SKM-1 (cell line): ENCODE measurements at regions not wholly inside any gene's neighbourhood (a gene's known extent, or its start where the extent isn't known, plus 50 kb on each side); places are given as distances from the start of the nearest gene placed in this dataset.
A peak's percentile ranks its signal among the peaks of the same experiment; 100 is the strongest.

Source experiments
- DNase-seq: peaks from one replicate; lab custom pipeline; 2025; ENCODE audit not compliant: unreplicated experiment; lab: John Stamatoyannopoulos, UW

DNA sequence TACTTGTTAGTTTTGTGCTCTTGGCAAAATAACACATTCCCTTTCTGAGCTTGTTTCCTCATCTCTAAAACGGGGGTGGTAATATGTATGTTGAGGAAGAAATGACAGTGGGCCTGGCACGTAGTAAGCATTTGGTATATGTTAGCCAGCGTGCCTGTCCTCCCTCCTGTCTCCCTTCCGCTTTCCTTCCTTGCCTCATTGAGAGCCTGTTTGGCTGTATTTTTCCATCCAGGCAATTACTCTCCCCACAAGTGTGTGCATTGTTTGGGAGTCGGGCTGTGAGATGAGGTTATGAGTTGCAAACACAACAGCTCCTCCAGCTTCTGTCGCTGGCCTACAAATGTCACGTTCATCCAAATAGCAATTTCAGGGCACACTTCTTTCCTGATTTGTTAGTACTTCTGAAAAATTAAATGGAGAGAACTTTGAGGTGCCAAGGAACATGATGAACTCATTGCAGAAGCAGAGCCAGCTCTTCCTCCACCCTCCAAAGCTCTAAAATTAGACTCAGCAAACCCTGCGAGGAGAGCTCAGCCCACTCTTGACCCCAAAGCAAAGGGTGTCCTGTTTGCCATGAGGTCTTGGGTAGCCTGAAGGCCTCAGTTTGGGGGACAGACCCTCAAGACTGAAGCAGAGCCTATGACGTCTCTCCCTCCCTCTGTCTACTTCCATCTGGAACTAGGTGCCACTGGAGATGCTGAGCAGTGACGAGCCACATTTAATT lies 50.7 kb upstream of the TOX2 start:
- no peak for DNase-seq

DNA sequence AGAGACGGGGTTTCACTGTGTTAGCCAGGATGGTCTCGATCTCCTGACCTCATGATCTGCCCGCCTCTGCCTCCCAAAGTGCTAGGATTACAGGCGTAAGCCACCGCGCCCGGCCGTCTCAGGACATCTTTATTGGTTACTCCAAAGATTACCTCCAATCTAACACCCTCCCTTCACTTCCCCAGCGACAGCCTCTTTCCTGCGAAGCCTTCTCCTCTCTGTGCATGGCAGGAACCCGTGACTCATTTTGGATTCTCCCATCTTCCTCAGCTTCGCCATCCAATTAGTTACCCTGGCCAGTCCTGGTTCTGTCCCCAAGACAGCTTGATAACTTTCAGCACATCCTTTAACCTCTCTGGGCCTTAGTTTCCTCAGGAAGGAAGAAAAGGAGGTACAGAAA lies 51.3 kb upstream of the TOX2 start:
- no peak for DNase-seq

DNA sequence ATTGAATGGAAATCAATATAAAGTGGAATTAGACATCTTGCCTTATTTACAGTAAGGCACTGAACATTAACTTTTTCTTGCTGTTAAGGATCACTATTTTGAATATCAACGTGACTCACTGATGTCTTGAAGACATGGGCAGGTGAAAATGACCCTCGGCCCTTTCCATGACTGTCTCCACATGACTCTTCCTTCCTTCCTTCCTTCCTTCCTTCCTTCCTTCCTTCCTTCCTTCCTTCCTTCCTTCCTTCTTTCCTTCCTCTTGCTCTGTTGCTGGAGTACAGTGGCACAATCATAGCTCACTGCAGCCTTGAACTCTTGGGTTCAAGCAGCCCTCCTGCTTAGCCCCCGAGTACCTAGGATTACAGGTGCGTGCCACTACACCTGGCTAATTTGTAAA lies 52.2 kb upstream of the TOX2 start:
- DNase-seq: no peak

DNA sequence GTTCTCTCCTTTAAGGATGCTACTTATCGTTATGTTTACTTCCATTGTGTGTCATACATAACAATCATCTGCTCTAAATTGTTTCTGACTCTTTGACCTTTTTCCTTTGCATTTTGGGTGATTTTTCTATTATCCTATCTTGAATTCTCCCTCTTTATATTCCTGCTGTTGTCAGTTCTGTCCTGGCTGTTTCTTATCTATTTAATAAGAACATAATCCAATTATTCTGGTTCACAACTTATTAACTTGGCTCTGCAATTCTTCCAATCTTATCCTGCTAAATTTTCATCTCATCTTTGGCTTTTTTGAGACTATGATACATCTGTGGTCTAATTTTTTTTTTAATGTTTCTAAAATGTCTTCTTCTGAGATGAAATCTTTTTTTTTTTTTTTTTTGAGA lies 54.7 kb upstream of the TOX2 start:
- no peak for DNase-seq

DNA sequence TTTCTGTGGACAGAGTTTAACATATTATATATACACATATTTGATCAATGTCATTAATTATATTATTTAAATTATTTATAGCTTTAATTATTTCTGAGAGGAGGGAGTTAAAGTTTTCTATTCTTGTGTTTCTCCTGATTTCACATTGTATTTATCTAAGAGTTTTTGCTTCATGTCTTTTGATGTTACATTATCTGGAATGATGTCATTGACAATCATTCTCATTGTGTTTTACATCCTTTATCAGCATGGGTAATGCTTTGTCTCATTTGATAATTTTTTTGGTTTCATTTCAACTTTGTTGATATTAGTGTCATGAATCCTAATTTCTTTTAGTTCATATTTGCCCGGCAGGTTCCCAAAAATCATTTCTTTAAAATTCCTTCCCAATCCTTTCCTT lies 56.7 kb upstream of the TOX2 start:
- no peak for DNase-seq

DNA sequence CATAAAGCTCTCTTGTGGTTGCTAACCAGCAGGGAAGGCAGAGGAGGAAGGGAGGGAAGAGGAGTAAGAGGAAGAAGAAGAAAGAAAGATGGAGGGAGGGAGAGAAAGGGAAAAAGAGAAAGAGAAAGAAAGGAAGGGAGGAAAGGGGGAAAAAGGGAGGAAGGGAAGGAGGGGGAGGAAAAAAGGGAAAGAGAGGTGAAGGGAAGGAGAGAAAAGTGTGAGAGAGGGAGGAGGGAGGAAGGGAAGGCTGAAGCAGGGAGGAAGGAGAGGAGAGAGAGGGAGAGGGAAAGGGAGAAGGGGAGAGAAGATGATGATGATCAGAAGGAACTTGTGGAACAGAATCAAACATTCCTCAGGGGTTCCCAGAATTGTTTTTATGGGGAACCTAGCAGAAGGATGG lies 57.5 kb upstream of the TOX2 start:
- DNase-seq: no peak

DNA sequence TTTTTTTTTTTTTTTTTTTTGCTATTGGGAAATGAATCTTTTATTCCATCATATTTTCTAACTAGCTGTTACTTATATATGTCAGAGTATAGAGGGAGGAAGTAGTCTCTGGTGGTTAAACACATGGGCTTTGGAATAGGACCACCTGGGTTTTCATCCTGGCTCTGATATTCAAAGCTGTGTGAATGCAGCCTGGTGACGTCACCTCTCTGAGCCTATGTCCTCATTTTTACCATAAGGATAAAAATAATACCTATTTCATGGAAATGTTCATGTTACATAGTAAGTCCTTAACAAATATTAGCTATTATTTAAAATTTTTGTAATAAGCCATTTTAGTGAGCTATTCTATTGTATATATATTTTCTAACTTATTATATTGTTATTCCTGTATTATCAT lies 58.8 kb upstream of the TOX2 start:
- DNase-seq: no peak

DNA sequence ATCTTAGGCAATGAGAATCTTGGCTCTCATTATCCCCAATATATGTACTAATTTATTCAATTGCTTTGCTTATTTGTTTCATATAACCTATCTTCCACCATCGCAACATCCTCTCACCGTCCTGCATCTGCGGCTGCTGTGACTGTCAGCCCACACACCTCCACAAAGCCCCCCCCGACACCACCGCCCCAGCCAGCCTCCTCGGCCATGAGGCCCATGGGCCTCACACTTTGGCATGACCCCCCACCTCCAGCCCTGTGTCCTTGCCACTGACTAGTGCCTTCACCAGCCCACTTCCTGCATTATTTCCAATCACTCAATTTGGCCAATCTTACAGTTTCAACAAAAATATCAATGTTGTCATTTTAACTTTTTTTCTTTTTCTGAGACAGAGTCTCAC lies 60.7 kb upstream of the TOX2 start:
- DNase-seq: no peak

DNA sequence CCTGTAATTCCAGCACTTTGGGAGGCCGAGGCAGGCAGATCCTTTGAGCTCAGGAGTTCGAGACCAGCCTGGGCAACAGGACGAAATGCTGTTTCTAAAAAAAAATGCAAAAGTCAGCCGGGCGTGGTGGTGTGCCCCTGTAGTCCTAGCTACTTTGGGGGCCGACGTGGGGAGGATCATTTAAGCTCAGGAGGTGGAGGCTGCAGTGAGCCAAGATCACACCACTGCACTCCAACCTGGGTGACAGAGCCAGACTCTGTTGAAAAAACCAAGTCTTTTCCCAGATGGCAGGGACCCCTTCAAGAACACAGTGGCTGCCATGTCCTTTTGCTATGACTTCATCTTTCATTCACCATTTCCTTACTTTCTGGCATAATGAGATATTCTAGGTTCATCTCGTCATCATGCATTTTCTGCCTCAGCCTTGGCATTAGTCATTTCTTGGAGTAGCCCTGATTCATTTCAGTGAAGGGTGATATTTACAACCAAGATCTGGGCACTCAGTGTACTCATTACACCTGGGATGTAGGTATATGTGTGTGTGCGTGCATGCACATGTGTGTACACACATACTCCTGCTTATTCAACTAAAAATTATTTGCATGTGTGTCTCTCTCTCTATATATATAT lies 61.4 kb upstream of the TOX2 start:
- DNase-seq: no peak

DNA sequence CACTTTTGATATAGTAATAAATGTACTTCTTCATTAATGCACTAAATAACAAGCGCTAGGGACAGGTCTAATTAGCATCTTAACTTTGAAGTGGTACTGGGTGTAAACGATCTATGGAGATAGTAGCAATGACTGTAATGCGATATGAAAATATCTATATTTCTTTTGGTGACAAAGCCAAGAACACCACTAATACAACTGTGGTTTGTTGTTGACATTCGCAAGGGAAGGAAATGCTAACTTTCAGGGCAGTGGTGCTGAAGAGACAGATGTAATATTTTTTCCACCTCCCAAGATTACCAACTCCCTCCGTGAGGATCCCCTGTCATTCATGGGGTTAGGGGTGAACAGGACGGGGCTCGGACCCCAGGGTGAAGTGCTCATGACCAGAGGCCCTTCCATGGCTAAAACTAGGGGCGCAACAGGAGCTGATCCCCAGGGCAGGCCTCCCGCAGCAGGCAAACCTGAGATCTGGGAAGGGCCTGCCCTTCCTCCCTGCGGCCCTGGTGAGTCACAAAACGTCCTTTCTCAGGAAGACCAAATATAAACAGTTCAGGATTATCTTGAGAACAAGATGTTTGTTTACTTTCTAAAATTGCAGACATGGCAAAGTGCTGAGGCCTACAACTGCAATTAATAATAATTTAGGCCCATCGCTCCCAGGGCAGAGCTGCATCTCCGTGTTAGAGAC lies 65.0 kb upstream of the TOX2 start:
- DNase-seq: no peak

DNA sequence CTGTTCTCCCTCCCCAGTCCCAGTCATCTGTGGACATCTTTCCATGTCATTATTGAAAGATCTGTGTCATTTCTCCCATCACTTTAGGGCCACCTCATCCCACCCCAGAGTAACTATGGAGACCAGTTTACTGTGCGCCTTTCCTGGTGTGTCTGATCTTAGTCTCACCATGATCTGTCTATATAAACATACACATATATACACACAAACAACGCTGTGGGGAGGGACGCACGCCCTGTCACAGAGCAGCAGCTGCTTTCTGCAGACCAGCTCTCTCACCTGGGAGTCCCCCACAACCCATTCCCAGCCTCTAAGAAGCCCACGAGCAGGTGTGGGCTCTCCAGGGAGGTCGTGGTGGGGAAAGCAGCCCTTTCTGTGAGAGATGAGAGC lies 68.1 kb upstream of the TOX2 start:
- DNase-seq: no peak

DNA sequence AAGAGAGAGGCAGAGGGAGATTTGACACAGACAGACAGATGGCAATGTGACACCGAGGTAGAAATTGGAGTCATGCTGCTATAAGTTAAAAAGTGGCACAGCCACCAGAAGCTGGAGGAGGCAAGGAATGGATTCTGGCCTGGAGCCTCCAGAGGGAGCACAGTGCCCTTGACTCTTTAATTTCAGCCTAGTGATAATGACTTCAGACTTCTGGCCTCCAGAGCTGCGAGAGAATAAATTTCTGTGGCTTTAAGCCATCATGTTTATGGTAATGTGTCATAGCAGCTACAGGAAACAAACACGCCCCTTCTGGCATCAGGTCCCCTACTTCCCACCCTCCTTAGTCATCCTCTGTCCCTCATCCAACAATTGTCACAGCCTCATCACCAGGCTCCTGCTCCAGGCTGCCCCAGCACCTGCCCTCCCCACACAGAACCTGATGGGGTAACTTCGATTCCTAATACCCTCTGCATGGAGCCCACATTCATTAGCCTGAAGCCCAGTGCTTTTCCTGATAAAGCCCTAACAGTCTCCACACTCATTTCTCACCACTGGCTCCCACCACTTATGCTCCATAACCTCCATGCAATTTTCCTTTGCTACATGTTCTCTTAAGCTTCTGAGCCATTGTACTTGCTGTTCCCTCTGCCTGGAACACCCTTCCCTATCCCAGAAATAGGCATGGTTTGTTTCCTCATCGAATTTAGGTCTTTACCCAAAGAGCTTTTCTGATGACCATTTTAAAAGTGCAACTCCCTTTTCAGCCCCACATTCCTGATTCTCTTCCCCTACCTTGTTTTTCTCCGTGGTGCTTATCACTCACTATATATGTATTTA lies 69.7 kb upstream of the TOX2 start:
- no peak for DNase-seq

DNA sequence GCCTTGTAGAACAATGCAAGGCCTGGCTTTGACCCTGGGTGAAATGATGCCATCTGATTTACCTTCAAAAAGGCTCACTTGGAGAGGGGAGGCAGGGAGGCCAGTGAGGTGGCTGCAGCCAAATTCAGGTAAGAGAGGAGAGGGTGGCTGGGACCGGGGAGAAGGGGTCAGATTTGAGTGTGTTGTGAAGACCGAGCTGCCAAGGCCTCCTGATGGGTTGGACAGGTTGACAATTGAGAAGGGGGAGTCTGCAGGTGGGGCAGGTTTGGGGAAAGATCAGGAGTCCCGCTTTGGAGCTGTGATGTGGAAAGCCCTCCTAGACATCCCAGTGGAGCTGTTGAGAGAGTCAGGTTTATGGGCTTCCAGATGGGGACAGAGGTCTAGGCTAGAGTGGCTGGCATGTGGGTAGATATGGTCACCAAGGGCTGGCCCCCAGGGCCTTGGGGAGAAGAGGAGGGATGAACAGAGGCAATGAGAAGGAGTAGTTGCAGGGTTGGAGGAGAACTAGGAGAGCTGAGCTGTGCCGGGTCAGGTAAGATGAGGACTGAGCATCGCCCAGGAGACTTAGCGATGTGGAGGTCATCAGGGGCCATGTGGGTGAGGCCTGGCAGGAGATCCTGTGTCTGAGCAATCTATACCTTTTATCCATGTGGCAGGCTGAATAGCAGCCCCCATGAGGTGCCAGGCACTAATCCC lies 70.5 kb upstream of the TOX2 start:
- DNase-seq: no peak

DNA sequence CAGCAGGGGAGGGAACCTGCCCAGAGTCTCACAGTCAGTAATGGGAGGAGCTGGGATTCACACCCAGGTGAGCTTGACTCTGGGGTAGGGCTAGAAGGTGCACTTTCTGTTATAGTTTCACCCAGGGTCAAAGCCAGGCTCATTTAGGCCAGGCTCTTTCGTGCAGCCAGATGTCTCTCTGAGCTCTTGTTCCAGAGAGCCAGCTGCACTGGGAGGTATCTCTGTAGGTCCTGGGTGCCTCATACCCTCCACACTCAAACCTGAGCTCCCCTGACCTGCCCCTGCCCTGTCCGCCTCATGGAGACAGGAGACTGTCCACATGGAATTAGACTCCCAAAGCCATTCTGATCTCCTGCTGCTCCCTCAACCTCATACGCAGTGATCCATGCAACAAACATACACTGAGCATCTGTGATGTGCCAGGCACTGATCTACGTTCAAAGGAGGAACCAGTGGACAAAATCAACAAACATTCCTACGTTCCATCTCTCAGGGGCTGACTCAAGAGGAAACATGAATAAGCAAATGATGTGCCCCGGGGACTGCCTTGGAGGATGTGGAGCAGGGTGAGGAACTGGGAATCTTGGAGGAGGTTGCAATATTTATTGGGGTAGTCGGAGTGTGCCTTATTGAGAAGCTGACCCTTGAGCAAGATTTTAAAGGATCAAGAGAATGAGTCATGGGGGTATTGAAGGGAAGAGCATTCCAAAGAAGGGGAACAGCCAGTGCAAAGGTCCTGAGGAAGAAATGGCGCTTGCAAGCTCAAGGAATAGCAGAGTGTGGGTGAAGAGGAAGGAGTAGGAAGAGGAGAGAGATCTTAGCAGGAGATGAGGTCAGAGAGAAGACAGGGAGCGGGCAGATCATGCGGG lies 71.3 kb upstream of the TOX2 start:
- no peak for DNase-seq

DNA sequence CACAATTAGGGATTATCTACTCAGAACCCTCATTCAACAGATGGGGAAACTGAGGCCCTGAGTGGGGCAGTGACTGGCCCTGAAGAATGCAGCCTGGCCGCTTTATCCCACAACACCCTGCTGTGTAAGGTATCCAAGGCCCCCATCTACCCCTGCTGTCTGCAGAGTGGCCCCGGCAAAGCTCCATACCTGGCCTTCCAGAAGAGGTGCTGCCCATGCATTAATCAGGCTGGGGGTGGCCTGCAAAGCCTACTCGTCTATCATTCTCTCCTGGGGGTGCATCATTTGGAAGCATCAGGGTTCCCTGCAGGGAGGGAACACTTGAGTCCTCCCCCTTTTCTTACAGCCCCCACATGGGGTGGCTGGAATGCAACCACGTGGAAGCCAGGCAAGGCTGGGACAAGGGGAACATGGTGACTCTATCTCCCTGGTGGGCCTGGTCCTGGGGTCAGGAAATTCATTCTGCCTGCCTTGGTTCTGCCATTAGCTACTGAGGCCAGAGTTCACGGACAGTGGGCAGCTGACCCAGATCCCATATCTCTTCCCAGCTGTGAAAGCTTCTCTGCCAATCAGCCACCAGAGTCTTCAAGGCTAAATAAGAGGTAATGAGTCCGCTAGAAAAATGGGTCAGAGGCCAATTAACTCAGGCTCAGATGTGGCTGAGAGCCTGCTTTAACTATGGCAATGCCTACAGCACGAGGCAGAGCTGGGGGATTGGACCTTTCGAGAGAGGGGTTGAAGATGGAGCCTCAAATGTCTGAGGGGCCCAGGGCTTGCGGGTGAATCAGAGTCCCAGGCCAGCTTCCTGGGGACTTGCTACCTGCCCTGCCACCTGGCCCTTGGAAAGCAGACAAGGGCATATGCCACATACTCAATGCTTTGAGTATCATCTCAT lies 72.3 kb upstream of the TOX2 start:
- no peak for DNase-seq

DNA sequence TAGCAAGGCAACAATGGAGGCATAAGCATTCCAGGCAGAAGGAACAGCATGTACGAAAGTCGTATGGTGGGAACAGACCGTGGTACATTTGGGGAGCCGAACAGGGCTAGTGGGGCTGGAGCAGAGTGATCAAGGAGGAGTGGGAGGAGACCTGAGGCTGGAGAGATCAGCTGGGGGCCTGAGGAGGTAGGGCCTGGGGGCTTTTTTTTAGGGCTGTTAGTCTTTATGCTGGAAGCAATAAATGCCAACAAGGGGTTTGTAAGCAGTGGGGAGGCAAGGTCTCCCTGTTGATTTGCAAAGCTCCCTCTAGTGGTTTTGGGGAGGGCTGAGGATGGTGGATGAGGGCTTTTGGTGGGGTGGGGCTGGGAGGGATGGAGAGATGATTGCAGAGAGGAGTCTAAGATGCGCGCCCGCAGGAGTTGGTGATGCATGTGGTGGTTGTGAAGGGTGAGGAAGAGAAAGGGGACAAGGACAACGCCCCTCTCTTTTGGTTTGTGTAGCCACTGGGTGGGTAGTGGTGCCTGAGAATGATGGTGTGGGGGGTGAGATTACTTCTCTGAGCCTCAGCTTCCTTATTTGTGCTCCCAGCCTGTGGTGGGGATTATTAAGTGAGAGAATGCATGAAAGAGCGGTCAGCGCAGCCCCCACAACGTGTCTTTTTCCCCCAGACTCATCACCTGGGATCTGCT lies 74.1 kb upstream of the TOX2 start:
- DNase-seq: peak; percentile 27

DNA sequence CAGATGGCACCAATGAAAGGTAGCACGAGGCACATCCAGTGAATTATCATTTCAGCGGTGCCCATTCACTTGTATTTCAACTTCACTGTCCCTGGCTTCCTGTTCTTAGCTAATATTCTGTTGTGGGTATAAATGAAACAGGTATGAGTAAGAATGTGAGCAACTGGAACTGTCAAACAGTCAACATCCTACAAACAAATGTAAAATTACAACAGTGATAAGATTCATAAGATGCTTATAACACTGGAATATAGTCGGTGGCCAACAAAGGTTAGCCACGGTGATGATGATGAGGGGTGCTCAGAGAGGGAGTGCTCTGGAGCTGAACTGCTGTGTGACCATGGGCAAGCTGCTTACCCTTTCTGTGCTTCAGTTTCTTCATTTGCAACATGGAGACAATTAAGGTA lies 74.9 kb upstream of the TOX2 start:
- no peak for DNase-seq

DNA sequence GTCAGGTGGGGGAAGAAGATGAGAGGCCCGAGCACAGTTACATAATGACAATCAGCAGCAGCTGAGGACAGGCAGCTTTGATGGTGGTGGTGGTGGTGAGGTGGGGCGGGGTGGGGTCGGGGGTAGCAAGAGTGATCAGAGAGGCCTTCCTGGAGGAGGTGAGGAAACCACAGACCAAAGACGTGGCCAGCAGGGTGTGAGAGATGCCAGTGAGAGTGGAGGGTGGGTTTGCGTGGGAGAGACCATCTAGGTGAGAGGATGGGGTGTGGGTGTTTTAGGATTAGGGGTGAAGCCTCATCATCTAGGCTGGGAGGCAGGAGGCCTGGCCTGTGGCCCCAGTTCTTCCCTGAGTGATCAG lies 76.0 kb upstream of the TOX2 start:
- no peak for DNase-seq
